CD14-positive monocyte (primary cell): ENCODE measurements at regions not wholly inside any gene's neighbourhood (a gene's known extent, or its start where the extent isn't known, plus 50 kb on each side); places are given as distances from the start of the nearest gene placed in this dataset.
"Not testable (repeated sequence)": the region's sequence is repeated elsewhere in the genome, so short reads cannot be mapped to it uniquely, and the experiment has no call there.

Experiments used
- DNase-seq, 3 donors: peaks; one replicate each; pipeline ENCODE4 v3.0.0-alpha.2; 2011 to 2022
- H2AFZ ChIP-seq: 2 replicates; pipeline ENCODE4 v1.6.0; 2012; ENCODE audit warnings: mild to moderate bottlenecking, low read depth, low read length, inconsistent platforms; ENCODE audit not compliant: insufficient read depth, poor library complexity, severe bottlenecking
- H3K27ac ChIP-seq, 2 donors: 1 replicate in 1 of 2; 2 replicates in 1 of 2; pipeline ENCODE4 v1.5.1; 2012 to 2013; ENCODE audit warnings: low read length in 2 of 2, control low read depth in 1 of 2, inconsistent platforms in 1 of 2, low read depth in 1 of 2, mild to moderate bottlenecking in 1 of 2
- H3K27me3 ChIP-seq, 2 donors: one replicate each; pipeline versions ENCODE4 v1.6.0 to v1.6.1; 2011 to 2013; ENCODE audit warnings: low read length in 2 of 2; ENCODE audit not compliant: control insufficient read depth in 2 of 2, insufficient read depth in 2 of 2
- H3K36me3 ChIP-seq, 2 donors: replicated peaks in 1 of 2; 1 replicate in 1 of 2; 2 replicates in 1 of 2; pipeline versions ENCODE4 v1.5.1 to v1.6.1; 2012 to 2013; ENCODE audit warnings: low read length in 2 of 2, control low read depth in 1 of 2, inconsistent platforms in 1 of 2, mild to moderate bottlenecking in 1 of 2; ENCODE audit not compliant: insufficient read depth in 2 of 2, control insufficient read depth in 1 of 2
- H3K4me1 ChIP-seq, 2 donors: 1 replicate in 1 of 2; 2 replicates in 1 of 2; pipeline versions ENCODE4 v1.5.1 to v1.6.1; 2012 to 2013; ENCODE audit warnings: low read length in 2 of 2, control low read depth in 1 of 2, inconsistent platforms in 1 of 2, mild to moderate bottlenecking in 1 of 2, moderate library complexity in 1 of 2; ENCODE audit not compliant: insufficient read depth in 2 of 2, control insufficient read depth in 1 of 2
- H3K4me2 ChIP-seq: replicated peaks from 2 replicates; pipeline ENCODE3; 2012; ENCODE audit warnings: low read length, moderate library complexity, mild to moderate bottlenecking; ENCODE audit not compliant: poor library complexity, severe bottlenecking; ENCODE audit errors: extremely low read depth
- H3K4me3 ChIP-seq, 3 experiments: fragments of 200-600 bp in 1 of 3; sonication (generic) in 1 of 3; replicated peaks in 1 of 3; 1 replicate in 2 of 3; 2 replicates in 1 of 3; pipeline ENCODE4 v1.5.1; 2011 to 2013; ENCODE audit warnings: low read length in 3 of 3, mild to moderate bottlenecking in 3 of 3, control low read depth in 2 of 3, low read depth in 2 of 3, inconsistent platforms in 1 of 3, moderate library complexity in 1 of 3
- H3K79me2 ChIP-seq: 2 replicates; pipeline ENCODE4 v1.6.0; 2012; ENCODE audit warnings: mild to moderate bottlenecking, control low read depth, inconsistent platforms, low read length, moderate library complexity; ENCODE audit not compliant: insufficient read depth
- H3K9ac ChIP-seq: 2 replicates; pipeline ENCODE4 v1.6.0; 2017; ENCODE audit warnings: low read length, mild to moderate bottlenecking; ENCODE audit not compliant: insufficient read depth, poor library complexity, severe bottlenecking
- H3K9me3 ChIP-seq, 2 donors: replicated peaks in 1 of 2; 1 replicate in 1 of 2; 2 replicates in 1 of 2; pipeline versions ENCODE4 v1.5.1 to v1.6.1; 2012 to 2013; ENCODE audit warnings: low read length in 2 of 2, control low read depth in 1 of 2; ENCODE audit not compliant: control insufficient read depth in 1 of 2, insufficient read depth in 1 of 2
- H4K20me1 ChIP-seq: 2 replicates; pipeline ENCODE4 v1.6.0; 2012; ENCODE audit warnings: mild to moderate bottlenecking, low read length, control low read depth, moderate library complexity; ENCODE audit not compliant: insufficient read depth
- H3K27ac Mint-ChIP-seq, 7 donors: one replicate each; pipeline ENCODE4 v1.8.0; 2020; ENCODE audit warnings: mild to moderate bottlenecking in 7 of 7, mixed read lengths in 7 of 7, moderate library complexity in 6 of 7, inconsistent platforms in 2 of 7
- H3K27me3 Mint-ChIP-seq, 3 donors: one replicate each; pipeline ENCODE4 v1.8.0; 2021 to 2022; ENCODE audit warnings: low read depth in 3 of 3, mild to moderate bottlenecking in 3 of 3, mixed read lengths in 3 of 3, moderate library complexity in 3 of 3, inconsistent platforms in 1 of 3
- H3K36me3 Mint-ChIP-seq, 2 donors: one replicate each; pipeline ENCODE4 v1.8.0; 2020; ENCODE audit warnings: mixed read lengths in 2 of 2, inconsistent platforms in 1 of 2, mild to moderate bottlenecking in 1 of 2
- H3K4me1 Mint-ChIP-seq: one replicate; pipeline ENCODE4 v1.8.0; 2020; ENCODE audit warnings: mild to moderate bottlenecking, mixed read lengths
- H3K4me3 Mint-ChIP-seq, 2 donors: one replicate each; pipeline ENCODE4 v1.8.0; 2020; ENCODE audit warnings: mild to moderate bottlenecking in 2 of 2, mixed read lengths in 2 of 2, moderate library complexity in 1 of 2
- H3K9me3 Mint-ChIP-seq, 7 donors: one replicate each; pipeline ENCODE4 v1.8.0; 2020 to 2022; ENCODE audit warnings: mixed read lengths in 7 of 7, mild to moderate bottlenecking in 6 of 7, moderate library complexity in 6 of 7, inconsistent platforms in 2 of 7
- WGBS: methylation state at CpG from one replicate; pipeline ENCODE4 v1.1.5; 2013; ENCODE audit warnings: missing lambda C conversion rate; ENCODE audit not compliant: insufficient coverage; 5-methylcytosine and 5-hydroxymethylcytosine counted together
- intact Hi-C, 2 donors: fragments of 100-400 bp; cut with micrococcal nuclease; formaldehyde crosslinking; loops; one replicate each; pipeline versions ENCODE4 v1.15.0 to v1.15.1; 2023
- TF ChIP-seq, protein P1 (sequence below): fragments of 200-600 bp; IDR thresholded peaks from one replicate; pipeline ENCODE4 v1.8.0; 2022; ENCODE audit warnings: antibody characterized with exemption, mild to moderate bottlenecking

- Histone ChIP-seq H3K9me3 (no peaks in the 10 kb centered on the region), H3K27ac (no peak overlapping the region), H3K9ac (no peak overlapping the region), H4K20me1 (no peaks in the 10 kb centered on the region), H3K36me3 (no peaks in the 10 kb centered on the region), H3K4me2 (no peak overlapping the region), H3K79me2 (no peaks in the 10 kb centered on the region), H3K4me3 (no peak overlapping the region), H3K27me3 (no peaks in the 10 kb centered on the region), H2AFZ (no peak overlapping the region), H3K4me1 (no peaks in the 10 kb centered on the region)
- Mint-ChIP-seq H3K4me3 (no peak overlapping the region), H3K9me3 (peaks cover 0 to 6% (median 2%) of the 10 kb centered on the region in 7 donors), H3K27me3 (peaks cover 0 to 1% (median 0%) of the 10 kb centered on the region in 3 donors), H3K36me3 (no peaks in the 10 kb centered on the region), H3K4me1 (no peaks in the 10 kb centered on the region), H3K27ac (no peak overlapping the region)
- TF ChIP-seq, protein P1, sequence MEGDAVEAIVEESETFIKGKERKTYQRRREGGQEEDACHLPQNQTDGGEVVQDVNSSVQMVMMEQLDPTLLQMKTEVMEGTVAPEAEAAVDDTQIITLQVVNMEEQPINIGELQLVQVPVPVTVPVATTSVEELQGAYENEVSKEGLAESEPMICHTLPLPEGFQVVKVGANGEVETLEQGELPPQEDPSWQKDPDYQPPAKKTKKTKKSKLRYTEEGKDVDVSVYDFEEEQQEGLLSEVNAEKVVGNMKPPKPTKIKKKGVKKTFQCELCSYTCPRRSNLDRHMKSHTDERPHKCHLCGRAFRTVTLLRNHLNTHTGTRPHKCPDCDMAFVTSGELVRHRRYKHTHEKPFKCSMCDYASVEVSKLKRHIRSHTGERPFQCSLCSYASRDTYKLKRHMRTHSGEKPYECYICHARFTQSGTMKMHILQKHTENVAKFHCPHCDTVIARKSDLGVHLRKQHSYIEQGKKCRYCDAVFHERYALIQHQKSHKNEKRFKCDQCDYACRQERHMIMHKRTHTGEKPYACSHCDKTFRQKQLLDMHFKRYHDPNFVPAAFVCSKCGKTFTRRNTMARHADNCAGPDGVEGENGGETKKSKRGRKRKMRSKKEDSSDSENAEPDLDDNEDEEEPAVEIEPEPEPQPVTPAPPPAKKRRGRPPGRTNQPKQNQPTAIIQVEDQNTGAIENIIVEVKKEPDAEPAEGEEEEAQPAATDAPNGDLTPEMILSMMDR: no peak
- intact Hi-C loops: no loop called here
- DNase-seq: no peak
These were observed 1429.4 kb upstream of the ADGRL3 start for GRCh38 chr4:59770601-59771264.

- no peak for DNase-seq
- no peak overlapping the region for H3K27ac ChIP-seq
- intact Hi-C loops: no loop called here
- no peak overlapping the region for H2AFZ ChIP-seq
- H3K79me2 ChIP-seq: no peaks in the 10 kb centered on the region
- no peak overlapping the region for H3K4me3 Mint-ChIP-seq
- H3K4me1 Mint-ChIP-seq: no peaks in the 10 kb centered on the region
- peaks cover 0 to 5% (median 2%) of the 10 kb centered on the region in 7 donors for H3K9me3 Mint-ChIP-seq
- no peak overlapping the region for H3K4me2 ChIP-seq
- no peak overlapping the region for H3K4me3 ChIP-seq
- no peaks in the 10 kb centered on the region for H3K27me3 ChIP-seq
- H3K36me3 Mint-ChIP-seq: no peaks in the 10 kb centered on the region
- no peaks in the 10 kb centered on the region for H3K9me3 ChIP-seq
- H3K9ac ChIP-seq: no peak overlapping the region
- H3K27ac Mint-ChIP-seq: no peak overlapping the region
- 80% methylated on average over 1 of the region's 1 CpG for WGBS
- TF ChIP-seq, protein P1: no peak
- peaks cover 0 to 1% (median 0%) of the 10 kb centered on the region in 3 donors for H3K27me3 Mint-ChIP-seq
- no peaks in the 10 kb centered on the region for H3K36me3 ChIP-seq
- H4K20me1 ChIP-seq: no peaks in the 10 kb centered on the region
- H3K4me1 ChIP-seq: no peaks in the 10 kb centered on the region
These were observed 1427.4 kb upstream of the ADGRL3 start for GRCh38 chr4:59772641-59773139.

GRCh38 chr4:59780271-59780670 is 1419.9 kb upstream of the ADGRL3 start:
- intact Hi-C loops, H3K27ac Mint-ChIP-seq, H3K79me2 ChIP-seq, DNase-seq, H4K20me1 ChIP-seq, H3K27me3 ChIP-seq, H3K36me3 Mint-ChIP-seq, H3K27me3 Mint-ChIP-seq, H3K4me1 Mint-ChIP-seq, H3K4me1 ChIP-seq, H2AFZ ChIP-seq, H3K27ac ChIP-seq, H3K9ac ChIP-seq, H3K4me3 ChIP-seq, H3K4me3 Mint-ChIP-seq, H3K4me2 ChIP-seq, H3K36me3 ChIP-seq: not testable (repeated sequence)
- peaks cover 7 to 21% (median 14%) of the 10 kb centered on the region in 7 donors for H3K9me3 Mint-ChIP-seq
- peaks cover 0 to 13% of the 10 kb centered on the region in 2 donors for H3K9me3 ChIP-seq
- WGBS: 96% methylated on average over 3 of the region's 3 CpGs
